NOMO-1 (cell line): ENCODE measurements at regions not wholly inside any gene's neighbourhood (a gene's known extent, or its start where the extent isn't known, plus 50 kb on each side); places are given as distances from the start of the nearest gene placed in this dataset.

Experiments used
- DNase-seq, 2 experiments: peaks; one replicate each; lab custom pipeline; 2025; ENCODE audit not compliant: unreplicated experiment in 2 of 2; lab: John Stamatoyannopoulos, UW

- no peak for DNase-seq
These were observed 175.7 kb upstream of the INHBA start for GRCh38 chr7:41878309-41879295.

GRCh38 chr7:41877118-41877517, 174.2 kb upstream of the INHBA start:
- DNase-seq, result no peak

DNA sequence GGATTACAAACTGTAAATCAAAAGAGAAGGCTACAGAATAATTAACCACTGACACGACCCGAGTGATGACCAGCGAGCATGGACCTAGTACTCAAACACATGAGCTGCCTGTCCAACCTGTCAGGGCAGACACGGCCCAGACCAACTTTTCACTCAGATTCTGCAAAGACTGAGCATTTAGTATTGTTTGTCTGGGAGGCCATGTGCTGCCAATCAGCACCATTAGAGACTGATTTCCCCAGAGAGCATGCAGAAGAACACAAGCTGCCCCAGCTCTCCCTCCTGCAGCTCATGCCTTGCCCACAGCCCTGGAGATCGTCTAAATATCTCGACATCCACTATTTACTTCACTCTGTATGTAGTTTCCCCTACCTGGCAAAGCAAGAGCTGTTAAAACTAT, 172.6 kb upstream of the INHBA start:
- DNase-seq, result no peak

DNA sequence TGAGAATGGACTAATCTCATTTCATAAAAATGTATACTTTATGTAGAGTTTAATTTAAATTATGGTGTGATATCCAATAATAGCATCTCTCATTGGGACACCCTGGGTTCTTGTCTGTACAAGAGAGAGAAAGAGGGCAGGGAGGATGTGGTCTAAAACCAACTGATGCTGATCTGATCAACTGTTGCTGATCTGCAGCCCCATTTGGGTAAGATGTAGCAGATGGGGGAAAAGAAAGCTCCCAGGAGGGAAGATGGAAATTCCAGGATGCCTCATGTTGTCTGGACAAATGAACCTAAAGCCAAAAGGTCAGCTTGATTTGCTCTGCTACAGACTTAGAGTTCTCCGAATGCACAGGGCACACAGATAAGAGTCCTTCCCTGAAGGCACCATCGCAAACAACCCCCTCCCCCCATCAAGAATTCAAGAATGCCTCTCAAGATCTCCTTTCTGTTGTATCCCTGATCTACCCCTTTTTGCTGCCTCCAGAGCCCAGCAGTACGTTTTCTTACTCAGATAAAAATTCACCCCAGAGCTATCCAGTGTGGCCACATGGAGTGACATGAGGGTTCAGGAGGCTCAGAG, 171.4 kb upstream of the INHBA start:
- no peak for DNase-seq

DNA sequence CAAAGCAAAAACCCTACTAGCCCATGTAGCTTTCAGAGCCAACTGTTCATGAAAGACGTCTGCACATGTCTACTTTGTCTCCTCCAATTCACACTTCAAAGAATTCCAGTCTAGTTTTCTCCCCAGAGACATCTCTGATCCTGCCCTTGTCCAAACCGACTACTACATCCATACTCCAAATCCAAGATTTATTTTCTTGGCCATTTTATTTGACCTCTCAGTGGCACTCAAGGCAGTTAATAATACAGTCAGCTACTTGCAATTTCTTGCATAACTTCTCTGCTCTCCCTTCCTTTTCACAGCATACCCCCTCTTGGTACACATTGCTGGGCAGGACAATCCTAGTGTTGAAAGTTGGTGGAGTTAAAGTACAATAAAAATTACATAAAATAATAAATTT, 170.9 kb upstream of the INHBA start:
- DNase-seq, result peak in 1 of 2 experiments; percentile 24

DNA sequence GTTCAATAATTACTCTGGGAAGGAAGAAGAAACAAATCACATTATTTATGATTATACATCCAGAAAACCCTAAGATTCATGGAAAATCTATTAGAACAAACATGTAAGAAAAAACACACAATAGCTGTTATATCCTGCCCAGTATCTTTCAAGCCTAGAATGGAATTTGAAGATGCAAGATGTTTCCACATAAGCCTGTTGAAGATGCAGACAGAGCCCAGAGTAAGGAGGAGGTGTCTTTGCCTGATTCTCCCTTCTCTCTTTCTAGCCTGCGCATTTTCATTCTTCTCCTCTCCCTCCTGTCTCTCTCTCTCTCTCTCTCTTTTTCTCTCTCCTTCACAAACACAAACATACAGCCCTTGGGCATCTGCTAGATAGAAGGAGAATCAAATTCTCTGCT, 170.1 kb upstream of the INHBA start:
- no peak for DNase-seq

GRCh38 chr7:41870461-41871138, 167.7 kb upstream of the INHBA start:
- DNase-seq, result peak in 1 of 2 experiments; percentile 75

- DNase-seq, result peak in 1 of 2 experiments; percentile 75
These were observed 167.1 kb upstream of the INHBA start for GRCh38 chr7:41869997-41870396.

DNA sequence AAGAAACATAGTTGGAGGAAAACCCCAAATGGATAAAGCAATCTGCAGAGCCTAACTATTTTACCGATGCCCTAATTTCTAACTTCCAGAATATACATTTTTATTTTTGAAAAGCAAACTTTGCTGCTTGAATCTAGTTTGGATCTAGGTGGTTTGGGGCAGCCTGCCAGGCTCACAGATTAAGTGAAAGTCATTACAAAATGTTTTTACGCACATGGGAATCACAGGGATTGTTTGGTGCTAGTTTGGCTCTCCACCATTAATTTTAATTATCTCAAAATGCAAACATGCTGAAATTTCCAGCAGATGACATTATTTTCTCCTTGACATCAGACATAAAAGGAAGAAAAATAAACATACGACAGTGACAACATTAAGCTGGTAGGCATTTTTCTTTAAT, 166.7 kb upstream of the INHBA start:
- DNase-seq, result no peak

DNA sequence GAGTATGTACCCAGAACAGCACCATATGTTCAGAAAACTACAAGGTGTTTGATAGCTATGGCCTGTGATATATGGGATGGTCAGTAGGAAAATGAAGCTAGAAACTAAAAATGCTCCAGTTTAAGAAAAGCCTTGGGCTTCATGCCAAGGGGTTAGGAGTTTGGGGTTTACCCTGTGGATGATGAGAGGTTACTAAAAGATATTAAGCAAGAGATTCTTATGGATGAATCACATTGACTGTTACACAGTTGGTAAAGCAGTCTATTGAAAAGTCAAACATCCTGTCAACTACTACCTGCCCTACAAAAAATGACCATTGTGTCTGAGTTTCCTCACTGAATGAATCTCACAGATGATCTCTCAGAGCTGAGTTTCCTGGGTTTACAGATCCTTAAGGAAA, 166.2 kb upstream of the INHBA start:
- peak in 1 of 2 experiments; percentile 30 for DNase-seq

- DNase-seq, result no peak
These were observed 164.9 kb upstream of the INHBA start for GRCh38 chr7:41867639-41868280.

DNA sequence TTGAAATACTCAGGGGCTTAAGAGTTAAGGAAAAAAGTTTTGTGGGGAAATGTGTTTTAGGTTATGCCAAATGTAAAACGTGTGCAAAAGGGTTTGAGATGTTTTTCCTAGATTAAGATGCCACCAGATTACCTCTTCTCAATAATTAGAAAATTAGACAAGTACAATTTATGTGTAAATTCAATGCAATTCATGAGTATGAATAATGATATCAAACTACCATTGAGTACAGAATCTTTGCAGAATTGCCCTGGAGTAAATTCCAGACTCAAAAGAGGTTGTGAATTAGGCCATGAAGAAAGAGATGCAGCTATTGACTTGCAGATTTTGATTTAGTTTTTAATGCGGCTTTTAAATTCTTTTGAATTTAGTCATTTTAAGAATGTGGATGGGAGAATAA, 159.4 kb upstream of the INHBA start:
- DNase-seq, result no peak

- DNase-seq, result peak; percentile 31 to 75
These were observed 158.8 kb upstream of the INHBA start for GRCh38 chr7:41861642-41862041.

DNA sequence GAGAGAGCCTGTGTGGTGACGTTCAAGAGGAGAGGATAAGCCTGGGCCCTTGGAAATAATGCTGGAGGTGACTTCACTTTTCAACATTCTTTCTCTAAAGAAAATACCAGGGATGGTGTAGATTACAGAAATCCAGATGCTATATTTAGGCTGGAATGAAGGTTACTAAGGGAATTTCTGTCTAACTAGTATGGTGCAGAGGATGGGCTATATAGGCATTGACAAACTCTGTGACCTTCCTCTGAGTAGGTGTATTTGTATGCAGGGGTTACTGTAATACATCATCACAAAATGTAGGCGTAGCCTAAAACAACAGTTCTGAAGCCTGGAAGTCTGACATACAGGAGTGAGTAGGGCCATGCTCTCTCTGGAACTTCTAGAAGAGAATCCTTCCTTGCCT, 155.3 kb upstream of the INHBA start:
- DNase-seq, result no peak

- DNase-seq, result no peak
These were observed 152.9 kb upstream of the INHBA start for GRCh38 chr7:41855798-41856197.

GRCh38 chr7:41847606-41848005, 144.7 kb upstream of the INHBA start:
- no peak for DNase-seq

- DNase-seq, result no peak
These were observed 144.3 kb upstream of the INHBA start for GRCh38 chr7:41847151-41847550.

DNA sequence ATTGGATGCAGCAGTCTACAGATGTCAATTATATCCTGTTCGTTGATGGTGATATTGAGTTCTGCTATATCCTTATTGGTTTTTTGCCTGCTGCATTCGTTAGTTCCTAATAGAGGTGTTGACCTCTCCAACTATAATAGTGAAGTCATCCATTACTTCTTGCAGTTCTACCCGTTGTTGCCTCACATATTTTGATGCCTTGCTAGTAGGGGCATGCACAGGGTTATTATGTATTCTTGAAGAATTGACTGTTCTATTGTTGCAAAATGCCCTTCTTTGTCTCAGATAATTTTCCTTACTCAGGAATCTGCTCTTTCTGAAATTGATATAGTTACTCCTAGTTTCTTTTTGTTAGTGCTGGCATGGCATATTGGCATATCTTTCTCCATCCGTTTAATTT, 140.1 kb upstream of the INHBA start:
- DNase-seq, result no peak

DNA sequence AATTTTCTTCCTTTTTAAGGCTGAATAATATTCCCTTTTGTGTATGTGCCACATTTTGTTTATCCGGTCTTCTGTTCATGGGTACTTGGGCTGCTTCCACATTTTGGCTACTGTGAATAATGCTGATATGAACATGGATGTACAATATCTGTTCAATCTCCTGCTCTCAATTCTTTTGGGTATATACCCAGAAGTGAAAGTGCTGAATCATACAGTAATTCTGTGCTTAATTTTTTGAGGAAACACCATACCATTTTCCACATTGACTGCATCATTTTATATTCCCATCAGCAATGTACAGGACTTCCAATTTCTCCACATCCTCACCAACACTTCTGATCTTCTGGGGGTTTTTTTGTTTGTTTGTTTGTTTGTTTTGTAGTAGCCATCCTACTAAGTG, 135.0 kb upstream of the INHBA start:
- peak; percentile 25 to 61 for DNase-seq

DNA sequence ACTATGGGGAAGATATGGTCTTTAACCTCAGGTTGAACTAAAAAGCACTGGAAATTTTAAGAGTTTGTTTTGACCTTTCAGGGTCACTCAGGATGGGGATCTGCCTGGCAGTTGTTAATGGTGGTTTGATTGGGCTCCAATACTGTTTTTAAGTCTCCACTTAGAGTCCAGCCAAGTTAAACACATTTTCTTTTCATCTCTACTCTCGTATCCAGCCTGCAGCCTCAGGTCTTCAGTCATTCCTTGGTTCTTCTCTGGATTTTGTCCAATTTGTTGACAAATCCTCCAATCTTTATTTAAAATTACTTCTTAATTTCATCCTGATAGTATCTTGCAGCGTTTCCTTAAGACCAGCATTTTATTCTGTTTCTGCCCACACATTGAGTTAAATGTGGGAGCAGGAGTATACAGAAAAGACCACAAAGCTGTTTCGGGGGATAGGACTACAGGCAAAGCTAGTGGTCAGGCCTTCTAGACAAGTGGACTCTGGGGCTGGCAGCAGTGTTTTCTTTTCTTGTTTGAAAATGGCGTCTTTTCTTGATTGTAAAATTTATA, 133.2 kb upstream of the INHBA start:
- no peak for DNase-seq
